Rectal smooth muscle tissue (tissue), 1 donor: ENCODE measurements at regions not wholly inside any gene's neighbourhood (a gene's known extent, or its start where the extent isn't known, plus 50 kb on each side); places are given as distances from the start of the nearest gene placed in this dataset.
A peak's percentile ranks its signal among the peaks of the same experiment; 100 is the strongest.
"Not testable (repeated sequence)": the region's sequence is repeated elsewhere in the genome, so short reads cannot be mapped to it uniquely, and the experiment has no call there.

Source experiments
- H3K27ac ChIP-seq: one replicate; pipeline ENCODE4 v1.7.0; 2013; ENCODE audit warnings: low read depth, low read length, inconsistent platforms
- H3K27me3 ChIP-seq: one replicate; pipeline ENCODE4 v1.7.0; 2013; ENCODE audit warnings: low read length; ENCODE audit not compliant: control insufficient read depth, insufficient read depth
- H3K36me3 ChIP-seq: one replicate; pipeline ENCODE4 v1.7.0; 2013; ENCODE audit warnings: low read length; ENCODE audit not compliant: control insufficient read depth, insufficient read depth
- H3K4me1 ChIP-seq: one replicate; pipeline ENCODE4 v1.7.0; 2013; ENCODE audit warnings: low read length; ENCODE audit not compliant: control insufficient read depth, insufficient read depth
- H3K4me3 ChIP-seq: one replicate; pipeline ENCODE4 v1.7.0; 2013; ENCODE audit warnings: low read length
- H3K9ac ChIP-seq: one replicate; pipeline ENCODE4 v1.7.0; 2013; ENCODE audit warnings: low read length

DNA sequence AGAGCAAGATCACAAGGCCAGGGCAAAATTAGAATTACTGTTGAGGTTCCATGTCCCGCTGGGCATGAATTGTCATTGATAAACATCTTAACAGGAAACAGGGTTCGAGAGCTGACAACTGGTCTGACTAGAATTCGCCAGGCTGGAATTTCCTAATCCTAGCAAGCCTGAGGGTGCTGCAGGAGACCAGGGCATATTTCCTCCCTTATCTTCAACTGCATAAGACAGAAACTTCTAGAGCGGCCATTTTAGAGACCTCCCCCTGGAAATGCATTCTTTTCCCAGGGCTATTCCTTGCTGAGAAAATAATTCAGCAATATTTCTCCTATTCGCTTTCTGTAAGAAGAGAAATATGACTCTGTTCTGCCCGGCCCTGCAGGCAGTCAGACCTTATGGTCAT lies 158.6 kb upstream of the CCN2 start:
- not testable (repeated sequence) for H3K4me3 ChIP-seq, H3K27me3 ChIP-seq, H3K27ac ChIP-seq, H3K9ac ChIP-seq, H3K4me1 ChIP-seq, H3K36me3 ChIP-seq

DNA sequence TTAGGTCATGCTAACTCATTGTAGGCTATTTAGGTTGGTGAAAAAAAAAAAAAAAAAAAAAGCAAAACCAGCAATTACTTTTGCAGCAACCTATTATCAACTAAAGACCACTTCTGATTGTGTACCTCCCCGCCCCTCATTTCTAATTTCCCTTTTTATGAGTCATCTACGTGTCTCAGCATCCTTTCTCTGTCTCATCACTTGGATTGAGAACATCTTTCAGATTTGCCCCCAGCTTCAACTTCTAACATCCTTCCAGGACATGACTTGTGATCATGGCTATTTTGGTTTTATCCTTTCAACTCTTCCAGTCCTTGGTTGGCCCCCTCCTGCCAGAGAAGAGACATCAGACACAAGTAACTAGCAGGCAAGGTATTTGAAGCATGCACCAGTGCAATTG lies 156.7 kb upstream of the CCN2 start:
- Histone ChIP-seq H3K9ac (no peak overlapping the region), H3K36me3 (no peaks in the 10 kb centered on the region), H3K4me3 (no peak overlapping the region), H3K27ac (no peak overlapping the region), H3K27me3 (no peaks in the 10 kb centered on the region), H3K4me1 (no peaks in the 10 kb centered on the region)

DNA sequence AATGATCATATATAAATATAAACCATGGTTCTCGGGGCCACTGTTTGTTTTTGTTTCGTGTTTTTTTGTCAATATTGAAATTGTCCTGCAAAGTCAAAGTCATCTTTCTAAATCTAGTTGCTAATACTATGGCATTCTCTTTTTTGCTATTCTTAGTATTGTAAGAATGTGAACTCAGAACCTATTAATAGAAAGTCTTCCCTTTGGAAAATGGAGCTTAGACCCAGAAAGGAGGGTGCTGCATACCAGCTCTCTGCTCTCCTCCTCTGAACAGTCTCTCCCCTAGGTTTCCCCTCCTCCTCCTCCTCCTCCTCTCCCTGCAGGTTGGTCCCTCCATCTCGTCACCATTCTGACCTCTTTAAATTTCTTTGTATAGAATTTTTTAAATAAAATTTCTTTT lies 150.4 kb upstream of the CCN2 start:
- Histone ChIP-seq H3K4me3 (no peak overlapping the region), H3K27ac (no peak overlapping the region)

DNA sequence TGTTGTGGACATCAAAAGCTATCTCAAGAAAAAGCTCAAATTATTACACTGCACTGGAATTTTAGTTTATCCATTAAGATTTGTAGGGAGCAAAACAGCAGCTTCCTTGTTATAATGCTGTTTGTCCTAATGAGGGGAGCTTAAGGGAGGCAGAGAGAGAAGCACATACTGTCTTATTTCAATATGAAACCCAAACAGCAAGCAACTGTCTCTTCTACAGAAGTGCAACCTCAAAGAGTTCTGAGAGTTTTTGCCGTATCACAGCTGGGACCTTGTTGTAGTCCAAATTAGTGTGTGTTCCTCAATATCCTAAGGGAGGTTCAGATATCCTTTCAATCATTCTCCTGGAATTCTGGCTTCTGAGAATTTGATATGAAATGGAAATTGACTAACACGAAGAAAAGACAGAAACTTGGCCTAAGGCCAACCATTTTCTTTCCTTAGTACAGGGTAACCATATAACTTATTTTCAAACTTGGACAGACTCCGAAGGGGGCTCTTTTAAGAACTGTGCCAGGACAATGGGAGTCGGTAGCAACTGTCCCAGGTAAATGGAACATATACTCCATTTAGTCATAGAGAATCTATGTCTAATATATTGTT lies 149.3 kb upstream of the CCN2 start:
- no peak overlapping the region for H3K27ac ChIP-seq
- no peaks in the 10 kb centered on the region for H3K27me3 ChIP-seq
- H3K36me3 ChIP-seq = no peaks in the 10 kb centered on the region
- peaks cover 4% of the 10 kb centered on the region for H3K4me1 ChIP-seq
- no peak overlapping the region for H3K4me3 ChIP-seq
- no peak overlapping the region for H3K9ac ChIP-seq

More for the DNA sequence above, 150.4 kb upstream of the CCN2 start:
- Histone ChIP-seq H3K9ac (no peak overlapping the region), H3K36me3 (no peaks in the 10 kb centered on the region), H3K27me3 (no peaks in the 10 kb centered on the region), H3K4me1 (peaks cover 4% of the 10 kb centered on the region)

DNA sequence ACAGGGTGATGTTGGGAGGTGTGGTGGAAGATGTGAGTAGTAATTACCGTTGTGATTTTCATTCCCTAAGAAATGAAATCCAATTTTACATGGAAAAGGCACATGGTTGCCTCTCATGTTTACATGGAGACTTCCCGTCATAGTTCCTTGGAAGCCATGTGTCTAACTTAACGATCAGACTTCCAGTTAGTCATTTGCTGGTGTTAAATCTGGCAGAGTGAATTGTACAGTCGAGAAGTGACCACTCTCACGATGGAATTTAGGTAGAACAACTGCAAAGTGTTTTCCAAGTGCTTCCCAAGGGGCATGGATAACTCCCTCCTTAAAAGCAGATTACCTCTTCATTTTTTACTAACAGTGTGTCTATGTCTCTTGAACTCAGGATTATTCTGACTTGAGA lies 145.8 kb upstream of the CCN2 start:
- peaks cover 4% of the 10 kb centered on the region for H3K4me1 ChIP-seq
- no peak overlapping the region for H3K27ac ChIP-seq
- no peak overlapping the region for H3K4me3 ChIP-seq
- no peaks in the 10 kb centered on the region for H3K36me3 ChIP-seq
- no peak overlapping the region for H3K9ac ChIP-seq
- no peaks in the 10 kb centered on the region for H3K27me3 ChIP-seq

DNA sequence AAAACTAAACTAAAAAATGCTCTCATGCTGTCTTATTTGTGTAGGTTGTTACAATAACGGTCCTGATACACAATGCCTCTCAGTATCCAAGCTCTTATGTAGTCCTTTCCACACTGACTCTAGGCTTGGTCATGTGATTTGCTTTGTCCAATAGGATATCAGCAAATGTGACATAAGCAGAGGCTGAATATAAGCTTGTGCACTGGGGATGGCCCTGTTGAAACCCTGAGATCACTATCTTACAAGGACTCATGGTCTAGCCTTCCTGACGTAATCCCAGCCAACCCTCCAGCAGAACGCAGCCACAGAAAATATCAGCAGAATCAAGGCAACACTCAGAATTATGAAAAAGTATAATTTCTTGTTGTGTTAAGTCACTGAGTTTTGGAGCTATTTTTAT lies 145.1 kb upstream of the CCN2 start:
- no peak overlapping the region for H3K9ac ChIP-seq
- H3K36me3 ChIP-seq = no peaks in the 10 kb centered on the region
- H3K27ac ChIP-seq = no peak overlapping the region
- H3K27me3 ChIP-seq = no peaks in the 10 kb centered on the region
- no peak overlapping the region for H3K4me3 ChIP-seq
- peaks cover 4% of the 10 kb centered on the region for H3K4me1 ChIP-seq

DNA sequence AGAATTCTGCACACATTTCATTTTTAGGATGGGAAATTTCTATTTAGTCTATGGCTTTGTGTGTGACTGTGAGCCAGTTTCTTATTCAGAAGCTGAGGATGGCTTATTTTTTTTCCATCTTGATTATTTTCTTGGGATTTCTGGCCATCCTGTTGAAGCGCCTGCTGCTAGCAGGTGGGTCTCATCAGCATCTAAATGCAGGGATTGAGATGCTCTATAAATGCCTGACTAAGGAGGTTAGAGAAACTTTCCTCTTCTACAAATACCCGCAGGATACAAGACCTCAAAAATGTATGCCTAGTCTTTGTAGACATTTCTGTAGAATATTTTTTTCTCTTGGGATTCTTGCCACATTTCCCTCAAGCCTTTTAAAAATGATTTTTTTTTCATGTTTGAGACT lies 138.0 kb upstream of the CCN2 start:
- H3K27me3 ChIP-seq = no peaks in the 10 kb centered on the region
- peaks cover 11% of the 10 kb centered on the region for H3K4me1 ChIP-seq
- H3K9ac ChIP-seq = no peak overlapping the region
- H3K27ac ChIP-seq = no peak overlapping the region
- no peak overlapping the region for H3K4me3 ChIP-seq
- H3K36me3 ChIP-seq = no peaks in the 10 kb centered on the region

DNA sequence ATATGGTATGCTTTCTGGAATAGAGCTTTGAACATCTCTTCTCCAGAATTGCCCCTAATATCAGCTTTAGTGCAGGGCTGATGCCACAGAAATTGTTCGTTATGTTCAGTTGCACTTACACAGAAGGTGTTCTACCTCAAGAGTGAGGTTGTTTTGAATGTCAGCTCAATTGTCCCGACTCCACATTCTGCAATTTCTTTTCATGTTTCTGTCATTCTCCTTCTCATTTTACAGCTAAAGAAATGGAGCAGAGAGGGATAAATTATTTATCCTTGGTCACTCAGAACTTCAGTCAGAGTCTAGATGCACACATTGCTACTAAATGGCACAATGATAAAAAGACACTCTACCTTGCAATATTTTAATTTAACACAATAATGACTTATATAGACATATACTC lies 137.0 kb upstream of the CCN2 start:
- H3K27ac ChIP-seq = no peak overlapping the region
- peaks cover 11% of the 10 kb centered on the region for H3K4me1 ChIP-seq
- H3K27me3 ChIP-seq = no peaks in the 10 kb centered on the region
- H3K4me3 ChIP-seq = no peak overlapping the region
- no peak overlapping the region for H3K9ac ChIP-seq
- no peaks in the 10 kb centered on the region for H3K36me3 ChIP-seq

DNA sequence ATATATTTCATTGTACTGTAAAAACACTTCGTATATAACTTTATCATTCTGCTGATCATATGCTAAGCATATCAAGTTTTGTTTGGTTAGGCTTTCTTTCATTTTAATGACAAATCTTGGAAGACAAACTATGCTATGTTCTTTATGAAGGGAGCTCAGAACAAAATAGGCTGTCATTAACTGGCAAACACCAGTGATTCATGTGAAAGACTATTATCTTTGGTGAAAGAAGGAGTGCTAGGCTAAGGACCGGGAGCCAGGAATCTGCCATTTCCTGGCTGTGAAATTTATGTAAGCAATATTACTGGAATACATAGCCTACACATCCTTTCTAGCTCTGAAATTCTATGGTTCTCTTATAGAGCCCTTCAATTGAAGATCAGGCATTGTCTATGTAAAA lies 136.2 kb upstream of the CCN2 start:
- Histone ChIP-seq H3K4me3 (no peak overlapping the region), H3K4me1 (peaks cover 11% of the 10 kb centered on the region), H3K36me3 (no peaks in the 10 kb centered on the region), H3K27me3 (no peaks in the 10 kb centered on the region), H3K9ac (no peak overlapping the region), H3K27ac (no peak overlapping the region)

DNA sequence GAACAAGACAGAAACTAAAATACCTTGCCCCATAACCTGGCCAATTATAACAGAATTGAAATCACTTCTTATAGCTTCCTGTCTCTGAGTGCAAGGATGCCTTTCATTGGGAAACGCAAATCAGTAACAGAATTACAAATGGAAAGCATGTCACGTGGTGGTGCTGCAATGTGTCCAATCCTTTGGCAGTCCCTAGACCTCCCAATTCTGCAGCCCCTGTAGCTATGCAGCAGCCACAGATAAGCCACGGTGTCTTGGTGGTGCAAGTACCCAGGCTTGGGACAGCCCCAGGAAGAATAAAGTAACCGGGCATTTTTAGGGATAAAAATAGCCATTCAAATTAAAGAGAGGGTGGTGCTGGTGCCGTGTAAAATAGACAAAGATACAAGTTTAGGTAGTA lies 134.6 kb upstream of the CCN2 start:
- Histone ChIP-seq H3K36me3 (no peaks in the 10 kb centered on the region), H3K4me3 (peak overlapping the region; percentile 45), H3K9ac (no peak overlapping the region), H3K4me1 (peaks cover 11% of the 10 kb centered on the region), H3K27me3 (no peaks in the 10 kb centered on the region), H3K27ac (peak overlapping the region; percentile 89)

DNA sequence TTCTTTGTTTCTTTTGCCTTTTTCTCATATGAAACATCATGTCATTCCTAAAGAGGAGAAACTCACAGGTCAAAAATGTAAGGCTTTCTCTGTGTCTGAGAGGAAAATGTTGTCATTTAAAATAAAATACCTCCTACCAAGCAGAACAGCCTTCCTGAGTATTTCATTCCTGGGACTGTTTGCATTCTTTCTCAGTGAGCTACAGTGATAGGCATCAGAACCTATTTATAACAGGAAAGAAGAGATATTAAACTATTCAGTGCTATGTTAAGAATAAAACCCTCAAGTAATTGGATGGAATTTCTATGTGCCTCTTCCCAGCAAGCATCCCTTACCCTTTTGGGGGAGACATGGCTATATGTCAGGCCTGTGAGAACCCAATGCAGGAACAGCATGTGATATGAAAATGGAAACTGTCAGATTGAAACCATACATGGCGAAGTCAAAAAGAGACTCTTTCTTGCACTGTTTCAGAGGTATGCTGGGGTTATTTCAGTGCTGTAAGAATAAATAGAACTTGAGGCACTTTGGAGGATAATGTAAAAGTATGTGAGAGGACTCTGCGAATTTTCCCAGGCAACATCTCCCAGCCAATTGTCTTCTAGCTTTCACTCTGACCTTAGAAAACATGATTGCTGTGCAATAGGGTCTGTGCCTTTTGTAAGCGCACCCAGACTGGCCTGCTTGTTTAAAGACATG lies 133.8 kb upstream of the CCN2 start:
- Histone ChIP-seq H3K27me3 (no peaks in the 10 kb centered on the region), H3K9ac (no peak overlapping the region), H3K36me3 (no peaks in the 10 kb centered on the region), H3K27ac (peak overlapping the region; percentile 89), H3K4me1 (peaks cover 11% of the 10 kb centered on the region), H3K4me3 (peak overlapping the region; percentile 45)

DNA sequence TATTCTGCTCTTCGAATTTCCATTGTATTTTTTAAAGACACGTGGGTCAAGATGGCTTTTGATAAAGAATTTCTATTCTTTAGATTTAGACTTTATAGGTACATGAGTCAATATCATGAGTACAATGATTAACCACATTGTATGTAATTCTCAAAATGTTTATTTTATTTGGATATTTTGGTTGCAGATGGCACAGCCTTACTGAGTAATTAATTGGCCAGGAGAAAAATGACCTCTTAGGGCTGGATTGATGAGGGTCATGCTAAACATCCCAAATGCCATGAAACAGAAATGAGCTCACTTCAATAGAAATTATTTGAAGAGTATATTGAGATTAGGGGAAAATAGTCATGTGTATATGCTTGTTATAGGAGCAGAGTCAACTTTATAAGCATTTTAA lies 131.2 kb upstream of the CCN2 start:
- H3K4me1 ChIP-seq = peaks cover 11% of the 10 kb centered on the region
- no peaks in the 10 kb centered on the region for H3K27me3 ChIP-seq
- H3K27ac ChIP-seq = no peak overlapping the region
- H3K9ac ChIP-seq = no peak overlapping the region
- no peak overlapping the region for H3K4me3 ChIP-seq
- H3K36me3 ChIP-seq = no peaks in the 10 kb centered on the region

DNA sequence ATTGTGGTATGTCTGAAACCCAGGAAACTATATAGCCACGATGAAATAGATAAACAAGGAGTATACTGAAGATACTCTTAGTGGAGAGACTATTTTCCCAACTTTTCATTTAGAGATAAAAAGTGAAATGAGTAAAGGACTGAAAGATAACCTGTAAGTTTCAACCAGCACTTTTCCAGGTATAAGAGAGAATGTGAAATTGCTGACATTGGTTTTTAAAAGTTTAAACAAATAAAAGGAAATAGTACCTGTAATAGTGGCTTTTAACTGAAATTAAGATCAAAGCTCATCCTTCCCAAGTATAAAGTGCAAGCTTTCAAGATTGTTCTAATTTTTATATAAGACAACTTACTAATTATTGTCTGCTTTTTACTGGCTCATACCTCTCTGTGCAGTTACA lies 130.2 kb upstream of the CCN2 start:
- no peaks in the 10 kb centered on the region for H3K36me3 ChIP-seq

More for the DNA sequence above, 130.2 kb upstream of the CCN2 start:
- H3K27me3 ChIP-seq = no peaks in the 10 kb centered on the region
- H3K9ac ChIP-seq = no peak overlapping the region
- H3K4me3 ChIP-seq = no peak overlapping the region
- H3K4me1 ChIP-seq = peaks cover 11% of the 10 kb centered on the region
- no peak overlapping the region for H3K27ac ChIP-seq
